VCaP (cell line): ENCODE measurements at regions not wholly inside any gene's neighbourhood (a gene's known extent, or its start where the extent isn't known, plus 50 kb on each side); places are given as distances from the start of the nearest gene placed in this dataset.

Experiments used
- H3K27ac ChIP-seq: fragments of 450-650 bp; 2 replicates; pipeline ENCODE4 v1.5.1; 2017
- CTCF ChIP-seq: fragments of 450-650 bp; conservative IDR thresholded peaks from 2 replicates; pipeline ENCODE4 v1.5.1; 2017; ENCODE audit warnings: mild to moderate bottlenecking, moderate library complexity

- TF ChIP-seq CTCF: no peak
- H3K27ac ChIP-seq: no peak overlapping the region
Observed at GRCh38 chr4:32254216-32254615, 1534.0 kb downstream of the PCDH7 start.

GRCh38 chr4:32258986-32259385 is 1538.8 kb downstream of the PCDH7 start:
- no peak overlapping the region for H3K27ac ChIP-seq
- no peak for TF ChIP-seq CTCF

GRCh38 chr4:32261196-32261595 is 1541.0 kb downstream of the PCDH7 start:
- TF ChIP-seq CTCF: no peak
- no peak overlapping the region for H3K27ac ChIP-seq

GRCh38 chr4:32268863-32269262 is 1548.7 kb downstream of the PCDH7 start:
- TF ChIP-seq CTCF: peak; percentile 16; the same call in 1 of the 2 replicates
- H3K27ac ChIP-seq: no peak overlapping the region

- no peak for TF ChIP-seq CTCF
- no peak overlapping the region for H3K27ac ChIP-seq
Observed at GRCh38 chr4:32290102-32290501, 1569.9 kb downstream of the PCDH7 start.

- no peak for TF ChIP-seq CTCF
- no peak overlapping the region for H3K27ac ChIP-seq
Observed at GRCh38 chr4:32318926-32319325, 1598.8 kb downstream of the PCDH7 start.

- H3K27ac ChIP-seq: no peak overlapping the region
- no peak for TF ChIP-seq CTCF
Observed at GRCh38 chr4:32321421-32321820, 1601.3 kb downstream of the PCDH7 start.

- no peak for TF ChIP-seq CTCF
- no peak overlapping the region for H3K27ac ChIP-seq
Observed at GRCh38 chr4:32334759-32335158, 1614.6 kb downstream of the PCDH7 start.
